ENCODE measurements at regions not wholly inside any gene's neighbourhood (a gene's known extent, or its start where the extent isn't known, plus 50 kb on each side); places are given as distances from the start of the nearest gene placed in this dataset.

DNA sequence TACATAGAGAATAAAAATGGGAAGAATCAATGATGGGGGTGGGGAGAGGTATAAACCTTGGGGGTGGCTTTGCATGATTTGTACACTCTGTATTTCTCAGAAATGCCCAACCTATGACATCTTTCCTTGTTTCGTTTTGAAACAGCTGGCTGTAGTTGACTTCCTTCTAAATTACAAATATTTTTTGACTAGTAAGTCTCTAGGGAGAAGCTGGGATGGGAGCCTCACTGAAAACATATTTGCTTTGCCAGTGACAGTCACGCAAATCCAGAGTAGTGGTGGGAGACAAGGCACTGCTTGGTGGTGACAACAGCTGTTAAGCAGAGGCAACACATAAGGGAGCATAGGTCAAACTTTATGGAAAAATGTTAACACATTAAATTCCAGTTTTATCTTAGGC, 440.5 kb downstream of the SEMA3D start:
- TF ChIP-seq, protein P1, sequence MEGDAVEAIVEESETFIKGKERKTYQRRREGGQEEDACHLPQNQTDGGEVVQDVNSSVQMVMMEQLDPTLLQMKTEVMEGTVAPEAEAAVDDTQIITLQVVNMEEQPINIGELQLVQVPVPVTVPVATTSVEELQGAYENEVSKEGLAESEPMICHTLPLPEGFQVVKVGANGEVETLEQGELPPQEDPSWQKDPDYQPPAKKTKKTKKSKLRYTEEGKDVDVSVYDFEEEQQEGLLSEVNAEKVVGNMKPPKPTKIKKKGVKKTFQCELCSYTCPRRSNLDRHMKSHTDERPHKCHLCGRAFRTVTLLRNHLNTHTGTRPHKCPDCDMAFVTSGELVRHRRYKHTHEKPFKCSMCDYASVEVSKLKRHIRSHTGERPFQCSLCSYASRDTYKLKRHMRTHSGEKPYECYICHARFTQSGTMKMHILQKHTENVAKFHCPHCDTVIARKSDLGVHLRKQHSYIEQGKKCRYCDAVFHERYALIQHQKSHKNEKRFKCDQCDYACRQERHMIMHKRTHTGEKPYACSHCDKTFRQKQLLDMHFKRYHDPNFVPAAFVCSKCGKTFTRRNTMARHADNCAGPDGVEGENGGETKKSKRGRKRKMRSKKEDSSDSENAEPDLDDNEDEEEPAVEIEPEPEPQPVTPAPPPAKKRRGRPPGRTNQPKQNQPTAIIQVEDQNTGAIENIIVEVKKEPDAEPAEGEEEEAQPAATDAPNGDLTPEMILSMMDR (IDR thresholded peaks at IDR 0.05): no peak
- no peak for TF ChIP-seq POLR2A (IDR thresholded peaks at IDR 0.05)
